ENCODE measurements at regions not wholly inside any gene's neighbourhood (a gene's known extent, or its start where the extent isn't known, plus 50 kb on each side); places are given as distances from the start of the nearest gene placed in this dataset.

DNA sequence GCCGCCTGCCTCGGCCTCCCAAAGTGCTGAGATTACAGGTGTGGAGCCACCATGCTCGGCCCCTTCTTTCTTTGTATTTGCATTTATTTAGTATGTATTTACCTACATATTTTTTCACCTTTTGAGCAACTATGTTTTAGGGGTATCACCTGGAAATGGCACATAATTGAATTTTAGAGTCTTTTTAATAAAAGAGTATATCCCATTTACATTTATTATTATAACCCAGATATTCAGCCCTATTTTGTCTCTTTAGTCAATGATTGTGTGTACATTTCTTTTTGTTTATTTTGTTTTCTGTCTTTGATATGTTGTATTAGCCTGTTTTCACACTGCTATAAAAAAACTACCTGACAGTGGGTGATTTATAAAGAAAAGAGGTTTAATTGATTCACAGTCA lies 56.8 kb upstream of the CCND1 start:
- no peak for TF ChIP-seq POLR2A (IDR thresholded peaks at IDR 0.05)
- no peak for TF ChIP-seq CTCF (IDR thresholded peaks at IDR 0.05)
- TF ChIP-seq POLR2AphosphoS5 (IDR thresholded peaks at IDR 0.05): no peak
